ENCODE measurements at regions not wholly inside any gene's neighbourhood (a gene's known extent, or its start where the extent isn't known, plus 50 kb on each side); places are given as distances from the start of the nearest gene placed in this dataset.

DNA sequence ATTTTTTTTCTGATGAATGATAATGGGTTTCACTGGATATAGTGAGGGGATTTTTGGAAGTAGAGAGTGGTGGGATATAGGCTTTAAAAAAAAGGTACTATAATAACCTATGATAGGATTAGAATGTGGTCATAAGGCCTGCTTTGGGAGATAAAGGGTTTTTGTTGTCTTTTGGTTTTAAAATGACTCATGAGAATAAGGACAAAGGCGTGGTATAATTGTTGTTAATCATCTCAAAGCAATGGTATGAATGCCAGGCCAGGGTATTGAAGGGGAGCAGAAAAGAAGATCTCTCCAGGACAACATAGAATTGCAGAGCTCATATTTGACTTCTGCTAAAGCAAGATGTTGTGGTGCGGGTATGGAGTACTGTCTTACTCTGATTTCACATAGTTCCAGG, 579.4 kb downstream of the JRKL start:
- BruUV-seq (replicated peaks), result no TSS peak
- H3K36me3 ChIP-seq (ENCODE audit: insufficient read depth, low read length, poor library complexity, severe bottlenecking), result no peaks in the 10 kb centered on the region

DNA sequence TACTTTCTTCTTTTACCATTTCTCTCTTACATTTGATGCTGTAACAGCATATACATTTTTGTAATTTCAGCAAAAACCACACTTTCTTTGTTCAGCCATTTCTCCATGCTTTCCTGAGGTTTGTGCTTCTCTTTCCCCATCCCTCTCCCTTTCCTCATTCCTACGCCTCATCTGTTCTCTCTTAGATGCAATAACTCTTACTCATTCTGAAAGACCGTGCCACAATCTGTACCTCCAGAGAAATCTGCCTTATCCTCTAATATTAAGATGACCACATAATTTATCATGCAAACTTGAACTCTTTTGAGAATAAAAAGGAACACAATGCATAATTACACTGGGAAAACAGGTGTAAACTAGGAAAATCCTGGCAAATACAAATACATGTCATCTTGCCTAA, 588.9 kb downstream of the JRKL start:
- no peaks in the 10 kb centered on the region for H3K9me3 ChIP-seq (ENCODE audit: low read depth, low read length, poor library complexity, severe bottlenecking)
- TF ChIP-seq, protein P1, sequence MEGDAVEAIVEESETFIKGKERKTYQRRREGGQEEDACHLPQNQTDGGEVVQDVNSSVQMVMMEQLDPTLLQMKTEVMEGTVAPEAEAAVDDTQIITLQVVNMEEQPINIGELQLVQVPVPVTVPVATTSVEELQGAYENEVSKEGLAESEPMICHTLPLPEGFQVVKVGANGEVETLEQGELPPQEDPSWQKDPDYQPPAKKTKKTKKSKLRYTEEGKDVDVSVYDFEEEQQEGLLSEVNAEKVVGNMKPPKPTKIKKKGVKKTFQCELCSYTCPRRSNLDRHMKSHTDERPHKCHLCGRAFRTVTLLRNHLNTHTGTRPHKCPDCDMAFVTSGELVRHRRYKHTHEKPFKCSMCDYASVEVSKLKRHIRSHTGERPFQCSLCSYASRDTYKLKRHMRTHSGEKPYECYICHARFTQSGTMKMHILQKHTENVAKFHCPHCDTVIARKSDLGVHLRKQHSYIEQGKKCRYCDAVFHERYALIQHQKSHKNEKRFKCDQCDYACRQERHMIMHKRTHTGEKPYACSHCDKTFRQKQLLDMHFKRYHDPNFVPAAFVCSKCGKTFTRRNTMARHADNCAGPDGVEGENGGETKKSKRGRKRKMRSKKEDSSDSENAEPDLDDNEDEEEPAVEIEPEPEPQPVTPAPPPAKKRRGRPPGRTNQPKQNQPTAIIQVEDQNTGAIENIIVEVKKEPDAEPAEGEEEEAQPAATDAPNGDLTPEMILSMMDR (conservative IDR thresholded peaks at IDR 0.05; ENCODE audit: low read depth, low read length), result no peak
- no peak for TF ChIP-seq EZH2 (IDR thresholded peaks at IDR 0.05; ENCODE audit: borderline replicate concordance, low read depth, low read length, poor library complexity, severe bottlenecking)
- intact Hi-C loops (cut with micrococcal nuclease; ENCODE audit: unreplicated experiment), result no loop called here
- H3K36me3 ChIP-seq (ENCODE audit: insufficient read depth, low read length, poor library complexity, severe bottlenecking), result no peaks in the 10 kb centered on the region
- ChIA-PET CTCF (no interaction called here), POLR2A (ENCODE audit: low non-redundant PET) (no interaction called here)
- no peak overlapping the region for H3K27ac ChIP-seq (ENCODE audit: low read depth, low read length, poor library complexity, severe bottlenecking)
- no peak for DNase-seq (ENCODE audit: low spot score)
- H3K4me3 ChIP-seq (ENCODE audit: low read depth, low read length, poor library complexity, severe bottlenecking), result no peak overlapping the region
- H3K27me3 ChIP-seq (replicated peaks; ENCODE audit: insufficient read depth, low read depth, low read length, poor library complexity), result no peaks in the 10 kb centered on the region
- no TSS peak for BruUV-seq (replicated peaks)
- H3K4me1 ChIP-seq (ENCODE audit: insufficient read depth, low read length, poor library complexity, severe bottlenecking), result no peaks in the 10 kb centered on the region

More for the DNA sequence above, 579.4 kb downstream of the JRKL start:
- no peak for DNase-seq (ENCODE audit: low spot score)
- H3K27ac ChIP-seq (ENCODE audit: low read depth, low read length, poor library complexity, severe bottlenecking), result no peak overlapping the region
- intact Hi-C loops (cut with micrococcal nuclease; ENCODE audit: unreplicated experiment), result no loop called here
- H3K27me3 ChIP-seq (replicated peaks; ENCODE audit: insufficient read depth, low read depth, low read length, poor library complexity), result no peaks in the 10 kb centered on the region
- no peaks in the 10 kb centered on the region for H3K9me3 ChIP-seq (ENCODE audit: low read depth, low read length, poor library complexity, severe bottlenecking)
- POLR2A ChIA-PET (ENCODE audit: low non-redundant PET), result no interaction called here
- H3K4me3 ChIP-seq (ENCODE audit: low read depth, low read length, poor library complexity, severe bottlenecking), result no peak overlapping the region
- CTCF ChIA-PET, result no interaction called here
- H3K4me1 ChIP-seq (ENCODE audit: insufficient read depth, low read length, poor library complexity, severe bottlenecking), result no peaks in the 10 kb centered on the region
- TF ChIP-seq EZH2 (IDR thresholded peaks at IDR 0.05; ENCODE audit: borderline replicate concordance, low read depth, low read length, poor library complexity, severe bottlenecking), result no peak
- TF ChIP-seq, protein P1 (conservative IDR thresholded peaks at IDR 0.05; ENCODE audit: low read depth, low read length), result no peak

DNA sequence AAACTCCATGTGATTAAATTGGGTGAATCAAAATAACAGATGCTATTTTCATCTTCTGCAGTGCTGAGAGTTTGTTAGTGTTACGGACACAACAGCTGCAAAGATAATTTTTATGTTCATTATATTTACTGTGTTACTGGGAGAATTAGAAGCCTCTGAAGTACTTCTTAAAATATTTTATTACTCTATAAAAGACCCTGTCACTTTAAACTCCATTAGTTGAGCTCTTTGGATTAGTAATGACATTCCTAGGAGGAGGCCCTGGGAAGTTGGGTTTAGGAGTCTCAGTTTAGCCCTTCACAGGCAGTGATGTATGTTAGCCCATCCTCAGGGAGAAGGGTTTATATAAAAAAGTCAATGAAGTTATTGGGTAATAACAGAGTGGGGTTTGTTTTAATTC, 596.7 kb downstream of the JRKL start:
- Histone ChIP-seq H3K4me3 (ENCODE audit: low read depth, low read length, poor library complexity, severe bottlenecking) (no peak overlapping the region), H3K36me3 (ENCODE audit: insufficient read depth, low read length, poor library complexity, severe bottlenecking) (no peaks in the 10 kb centered on the region), H3K4me1 (ENCODE audit: insufficient read depth, low read length, poor library complexity, severe bottlenecking) (no peaks in the 10 kb centered on the region), H3K9me3 (ENCODE audit: low read depth, low read length, poor library complexity, severe bottlenecking) (no peaks in the 10 kb centered on the region), H3K27me3 (replicated peaks; ENCODE audit: insufficient read depth, low read depth, low read length, poor library complexity) (no peaks in the 10 kb centered on the region), H3K27ac (ENCODE audit: low read depth, low read length, poor library complexity, severe bottlenecking) (no peak overlapping the region)
- DNase-seq (ENCODE audit: low spot score), result no peak
- ChIA-PET POLR2A (ENCODE audit: low non-redundant PET) (no interaction called here), CTCF (no interaction called here)
- TF ChIP-seq, protein P1 (conservative IDR thresholded peaks at IDR 0.05; ENCODE audit: low read depth, low read length), result no peak
- no peak for TF ChIP-seq EZH2 (IDR thresholded peaks at IDR 0.05; ENCODE audit: borderline replicate concordance, low read depth, low read length, poor library complexity, severe bottlenecking)
- intact Hi-C loops (cut with micrococcal nuclease; ENCODE audit: unreplicated experiment), result no loop called here
- no TSS peak for BruUV-seq (replicated peaks)

Data from A673 (cell line).